Mammary epithelial cell (primary cell): ENCODE measurements at regions not wholly inside any gene's neighbourhood (a gene's known extent, or its start where the extent isn't known, plus 50 kb on each side); places are given as distances from the start of the nearest gene placed in this dataset.
"Not testable (repeated sequence)": the region's sequence is repeated elsewhere in the genome, so short reads cannot be mapped to it uniquely, and the experiment has no call there.

Experiments used
- CTCF ChIP-seq, 2 donors: IDR thresholded peaks in 1 of 2; conservative IDR thresholded peaks in 1 of 2; 2 replicates each; pipeline ENCODE4 v1.5.1; 2011 to 2012; ENCODE audit warnings: inconsistent platforms in 2 of 2, low read length in 2 of 2, mild to moderate bottlenecking in 2 of 2, control low read depth in 1 of 2, low read depth in 1 of 2; ENCODE audit not compliant: insufficient read depth in 1 of 2; ENCODE audit errors: extremely low read depth in 1 of 2
- EZH2 ChIP-seq: IDR thresholded peaks from 2 replicates; pipeline ENCODE4 v1.6.1; 2012; ENCODE audit warnings: low read length, inconsistent platforms, borderline replicate concordance

- TF ChIP-seq CTCF (conservative IDR thresholded peaks at IDR 0.05 in 1 of 2, IDR thresholded peaks at IDR 0.05 in 1 of 2; ENCODE audit: extremely low read depth in 1 of 2, insufficient read depth in 1 of 2, low read depth in 1 of 2, low read length in 2 of 2); EZH2: not testable (repeated sequence)
Observed at GRCh38 chr13:55984026-55984425, 1156.7 kb upstream of the PRR20A start.
